DOHH2 (cell line): ENCODE measurements at regions not wholly inside any gene's neighbourhood (a gene's known extent, or its start where the extent isn't known, plus 50 kb on each side); places are given as distances from the start of the nearest gene placed in this dataset.

Experiments
- CTCF ChIP-seq: fragments of 200-600 bp; sonication (generic); IDR thresholded peaks from one replicate; pipeline ENCODE4 v1.5.1; 2014; ENCODE audit warnings: antibody characterized with exemption, mild to moderate bottlenecking, low read depth, low read length; ENCODE audit not compliant: poor library complexity, severe bottlenecking
- EZH2phosphoT487 ChIP-seq: fragments of 200-600 bp; sonication (generic); IDR thresholded peaks from 2 replicates; pipeline ENCODE4 v1.6.1; 2017; ENCODE audit warnings: borderline replicate concordance, mild to moderate bottlenecking, antibody characterized with exemption, low read length, moderate library complexity, mixed read lengths

- no peak for TF ChIP-seq CTCF
- TF ChIP-seq EZH2phosphoT487, result no peak
These were observed 338.0 kb downstream of the MAN2A1 start for GRCh38 chr5:110027527-110028322.
